HG03457 (cell line): ENCODE measurements at regions not wholly inside any gene's neighbourhood (a gene's known extent, or its start where the extent isn't known, plus 50 kb on each side); places are given as distances from the start of the nearest gene placed in this dataset.
"Not testable (repeated sequence)": the region's sequence is repeated elsewhere in the genome, so short reads cannot be mapped to it uniquely, and the experiment has no call there.

Experiments used
- ATAC-seq: cut with Tn5 transposase; IDR thresholded peaks from one replicate; pipeline ENCODE4 v1.9.1; 2021; ENCODE audit warnings: moderate number of reproducible peaks; ENCODE audit not compliant: unreplicated experiment

DNA sequence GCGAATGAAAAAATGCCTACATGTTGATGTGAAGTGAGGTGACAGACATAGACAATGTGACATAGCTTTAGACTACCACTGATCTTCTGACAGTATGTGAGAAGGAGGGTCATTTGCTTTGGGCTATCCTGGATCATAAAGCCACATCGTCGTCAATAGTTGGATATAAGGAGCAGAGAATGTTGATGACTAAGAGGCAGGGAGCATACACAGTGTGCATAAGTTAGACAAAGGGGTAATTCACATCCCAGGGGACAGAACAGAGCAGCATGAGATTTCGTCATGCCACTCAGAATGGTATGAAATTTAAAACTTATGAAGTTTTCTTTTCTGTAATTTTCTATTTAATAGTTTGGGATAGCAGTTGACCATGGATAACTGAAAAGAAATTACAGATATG is 403.2 kb downstream of the DSC3 start:
- ATAC-seq = no peak

DNA sequence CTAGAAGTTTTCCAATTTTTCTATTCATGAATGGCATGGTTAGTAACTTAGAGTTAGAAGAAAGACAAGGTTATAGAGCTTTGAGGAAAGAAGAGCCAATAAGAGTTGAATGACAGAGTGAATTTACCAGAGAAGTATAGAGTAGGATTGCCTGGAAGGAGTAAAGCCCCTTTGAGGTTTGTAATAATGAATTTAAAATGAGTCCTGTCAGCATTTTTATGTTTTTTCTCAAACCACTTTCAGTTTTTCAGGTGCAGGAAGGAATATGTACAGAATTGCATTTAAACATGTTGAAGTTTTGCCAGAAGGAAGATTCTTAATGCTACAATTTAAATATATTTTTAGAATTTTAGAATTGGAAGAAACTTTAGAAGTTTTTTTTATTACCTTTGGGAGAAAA is 408.3 kb downstream of the DSC3 start:
- ATAC-seq = no peak

DNA sequence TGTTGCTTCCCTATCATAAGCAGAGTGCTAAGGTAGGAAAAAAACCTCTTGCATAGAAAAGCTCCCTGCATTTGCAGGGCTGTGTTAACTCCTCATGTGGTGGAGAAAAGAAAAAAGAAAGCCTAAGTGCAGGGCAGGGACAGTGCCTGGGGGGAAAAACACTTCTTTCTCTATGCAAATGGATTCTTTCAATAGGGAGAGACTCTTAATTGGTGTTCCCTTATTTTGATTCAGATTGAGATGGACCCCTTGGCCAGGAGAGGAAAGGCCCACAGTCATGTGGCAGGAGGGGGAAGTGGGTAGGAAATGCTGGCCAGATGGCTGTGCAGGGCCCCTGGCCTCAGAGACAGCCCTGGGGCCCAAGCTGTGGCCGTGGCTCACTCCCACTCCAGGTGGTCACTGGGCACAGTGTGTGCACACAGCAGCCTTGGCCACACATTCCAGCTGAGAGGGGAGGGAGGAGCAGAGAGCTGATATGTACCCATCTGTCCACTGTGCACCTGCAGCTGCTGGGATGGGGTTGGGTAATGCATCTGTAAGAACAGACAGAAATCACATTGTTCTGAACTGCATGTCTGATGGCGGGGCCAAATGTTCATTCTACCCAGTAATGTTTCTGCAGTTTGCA is 410.4 kb downstream of the DSC3 start:
- ATAC-seq = no peak

DNA sequence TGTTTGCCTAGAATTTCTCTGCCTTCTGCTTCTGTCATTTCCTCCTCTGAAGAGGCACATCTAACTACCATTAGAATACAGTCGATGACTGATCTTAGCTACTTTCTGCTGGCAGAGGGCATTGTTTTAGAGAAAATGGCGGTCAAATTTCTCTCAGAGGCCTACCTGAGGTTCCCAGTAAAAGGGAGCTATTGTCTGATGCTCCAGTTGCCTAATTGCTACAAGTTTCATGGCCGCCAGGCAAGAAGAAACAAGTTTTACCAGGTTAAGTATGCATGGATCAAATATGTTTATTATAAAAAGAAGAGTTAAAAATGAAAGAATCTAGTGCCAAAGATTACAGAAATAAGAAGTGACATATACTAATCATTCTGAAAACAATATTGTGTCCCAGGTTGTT is 416.6 kb downstream of the DSC3 start:
- ATAC-seq = no peak

GRCh38 chr18:30623401-30624065 is 419.0 kb downstream of the DSC3 start:
- ATAC-seq = no peak

DNA sequence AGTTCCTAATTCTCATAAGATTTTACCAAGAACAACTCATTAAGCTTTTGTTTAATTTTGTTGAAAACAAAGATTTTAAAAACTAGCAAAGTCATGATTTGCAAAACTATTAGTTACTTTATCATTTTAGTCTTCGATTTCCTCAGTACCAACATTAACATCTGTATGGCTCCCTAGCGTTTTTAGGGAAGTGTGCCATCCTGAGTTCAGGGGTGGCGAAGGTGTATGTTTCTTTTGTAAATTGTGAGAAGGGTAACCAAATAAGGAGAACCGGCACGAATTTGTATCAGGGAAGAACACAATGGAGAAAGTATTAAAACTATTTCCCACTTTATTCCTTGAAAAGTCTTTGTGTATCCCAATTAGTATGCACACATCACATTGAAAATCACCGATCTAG is 419.9 kb downstream of the DSC3 start:
- no peak for ATAC-seq

- ATAC-seq = no peak
Observed at GRCh38 chr18:30622104-30622503, 420.4 kb downstream of the DSC3 start.

DNA sequence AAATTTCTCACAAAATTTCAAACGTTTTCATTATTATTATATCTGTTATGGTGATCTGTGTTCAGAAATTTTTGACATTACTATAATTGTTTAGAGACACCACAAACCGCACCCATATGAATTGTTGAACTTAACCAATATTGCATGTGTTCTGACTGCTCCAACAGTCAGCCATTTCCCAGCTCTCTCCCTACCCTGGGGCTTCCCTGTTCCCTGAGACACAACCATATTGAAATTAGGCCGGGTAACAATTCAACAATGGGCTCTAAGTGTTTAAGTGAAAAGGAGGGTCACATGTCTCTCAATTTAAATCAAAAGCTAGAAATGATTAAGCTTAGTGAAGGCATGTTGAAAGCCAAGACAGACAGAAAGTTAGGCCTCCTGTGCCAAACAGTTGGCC is 424.0 kb downstream of the DSC3 start:
- ATAC-seq = no peak

DNA sequence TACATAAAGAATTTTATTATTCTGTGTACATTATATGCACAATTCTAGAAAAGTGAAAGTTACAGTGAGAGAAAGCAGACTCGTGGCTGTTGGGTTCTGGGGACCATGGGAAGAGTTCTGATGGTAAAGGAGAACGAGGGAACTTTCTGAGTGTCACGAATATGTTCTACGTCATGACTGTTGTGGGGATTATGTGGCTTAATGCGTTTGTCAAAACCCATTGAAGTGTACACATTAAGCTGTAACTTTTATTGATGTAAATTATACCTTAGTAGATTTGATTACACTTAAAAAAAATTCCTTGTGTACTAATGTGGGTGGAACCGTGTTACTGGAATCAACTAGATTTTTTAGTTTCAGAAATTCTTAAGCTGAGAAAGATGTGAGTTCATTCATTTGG is 426.1 kb downstream of the DSC3 start:
- no peak for ATAC-seq

GRCh38 chr18:30613467-30613801 is 429.1 kb downstream of the DSC3 start:
- ATAC-seq = no peak

- no peak for ATAC-seq
Observed at GRCh38 chr18:30601541-30601940, 441.0 kb downstream of the DSC3 start.

- no peak for ATAC-seq
Observed at GRCh38 chr18:30597202-30597601, 445.3 kb downstream of the DSC3 start.

GRCh38 chr18:30596635-30597034 is 445.9 kb downstream of the DSC3 start:
- ATAC-seq = no peak

DNA sequence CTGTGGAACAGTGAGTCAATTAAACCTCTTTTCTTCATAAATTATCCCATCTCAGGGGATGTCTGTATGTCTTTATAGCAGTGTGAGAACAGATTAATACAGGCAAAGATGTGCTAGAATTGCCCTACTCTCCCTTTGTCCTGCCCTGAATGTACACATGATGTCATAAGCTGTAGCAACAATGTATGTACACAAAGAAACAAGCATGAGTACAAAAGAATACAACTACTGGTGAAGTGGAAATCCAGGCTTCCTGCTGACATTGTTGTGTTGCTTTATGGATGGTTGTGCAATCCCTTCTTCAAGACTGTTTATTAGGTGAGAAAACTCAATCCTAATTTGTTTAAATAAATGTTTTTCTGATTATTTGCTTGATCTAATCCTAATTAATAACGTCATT is 446.6 kb downstream of the DSC3 start:
- no peak for ATAC-seq

DNA sequence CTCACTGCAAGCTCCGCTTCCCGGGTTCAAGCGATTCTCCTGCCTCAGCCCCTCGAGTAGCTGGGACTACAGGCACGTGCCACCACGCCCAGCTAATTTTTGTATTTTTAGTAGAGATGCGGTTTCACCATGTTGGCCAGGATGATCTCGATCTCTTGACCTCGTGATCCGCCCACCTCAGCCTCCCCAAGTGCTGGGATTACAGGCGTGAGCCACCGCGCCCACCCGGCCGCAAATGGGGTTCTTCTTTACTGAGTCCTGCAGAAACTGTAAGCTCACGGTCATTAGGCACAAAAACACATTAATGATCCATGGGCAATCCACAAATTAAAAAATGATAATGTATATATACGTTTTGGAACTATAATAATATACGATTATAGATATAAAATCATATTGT is 447.6 kb downstream of the DSC3 start:
- ATAC-seq = not testable (repeated sequence)

DNA sequence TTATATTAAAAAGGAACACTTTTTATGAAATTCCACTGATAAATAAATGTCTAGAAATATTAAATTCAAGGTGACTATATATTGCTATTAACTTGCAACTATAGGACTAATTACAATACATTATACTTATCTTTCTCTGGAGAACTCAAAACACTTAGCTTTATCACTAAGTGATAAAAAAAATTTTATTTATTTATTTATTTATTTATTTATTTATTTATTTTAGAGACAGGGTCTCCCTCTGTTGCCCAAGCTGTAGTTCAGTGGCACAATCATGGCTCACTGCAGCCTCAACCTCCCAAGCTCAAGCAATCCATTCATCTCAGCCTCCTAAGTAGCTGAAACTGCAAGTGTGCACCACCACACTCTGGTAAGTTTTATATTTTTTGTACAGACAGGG is 451.1 kb downstream of the DSC3 start:
- ATAC-seq = no peak

- ATAC-seq = no peak
Observed at GRCh38 chr18:30588673-30589164, 453.8 kb downstream of the DSC3 start.

- no peak for ATAC-seq
Observed at GRCh38 chr18:30583768-30584167, 458.8 kb downstream of the DSC3 start.

DNA sequence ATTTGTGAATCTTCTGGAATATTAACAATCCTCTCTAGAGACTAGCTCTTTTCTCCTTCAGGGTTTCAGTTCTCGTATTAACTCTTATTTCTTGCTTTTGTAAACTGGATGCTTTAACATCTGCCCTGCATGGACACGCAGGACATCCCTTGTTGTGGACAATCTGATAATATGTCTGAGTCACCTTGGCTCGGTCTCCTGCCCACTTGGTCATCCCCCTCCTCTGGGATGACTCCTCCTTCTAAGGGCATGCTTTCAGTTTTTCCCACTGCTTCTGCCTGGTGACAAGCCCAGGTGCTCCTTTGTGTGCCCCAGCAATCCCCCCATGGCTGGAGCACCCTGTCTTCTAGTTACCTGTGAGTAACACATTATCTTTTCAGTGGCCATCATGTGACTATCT is 460.5 kb downstream of the DSC3 start:
- ATAC-seq = no peak

DNA sequence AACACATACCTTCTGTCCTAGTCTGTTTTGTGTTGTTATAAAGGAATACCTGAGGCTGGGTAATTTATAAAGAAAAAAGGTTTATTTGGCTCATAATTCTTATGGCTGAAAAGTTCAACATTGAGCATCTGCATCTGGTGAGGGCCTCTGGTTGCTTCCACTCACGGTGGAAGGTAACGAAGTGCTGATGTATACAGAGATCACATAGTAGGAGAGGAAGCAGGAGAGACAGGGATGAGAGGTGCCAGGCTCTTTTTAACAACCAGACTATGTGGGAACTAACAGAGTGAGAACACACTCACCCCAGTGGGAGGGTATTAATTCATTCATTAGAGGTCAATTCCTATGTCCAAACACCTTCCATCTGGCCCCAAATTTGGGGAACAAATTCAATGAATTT is 463.8 kb downstream of the DSC3 start:
- no peak for ATAC-seq

DNA sequence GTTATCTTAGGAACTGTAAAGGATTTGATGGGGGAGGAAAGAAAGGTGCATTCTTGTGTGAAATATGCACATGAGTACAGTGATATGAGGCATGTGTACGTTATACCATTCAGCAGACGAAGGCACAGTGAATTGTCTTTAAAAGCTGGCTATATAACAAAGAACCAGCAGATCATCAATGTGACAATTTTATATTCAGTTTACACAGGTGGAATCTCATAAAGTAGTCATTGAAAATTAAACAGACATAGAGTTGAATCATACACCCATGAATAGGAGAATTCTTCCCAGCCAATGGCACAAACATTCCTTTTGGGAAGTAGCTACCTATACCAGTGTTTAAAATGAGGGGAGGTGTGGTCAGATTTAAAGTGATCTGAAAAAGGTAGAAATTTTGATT is 470.3 kb downstream of the DSC3 start:
- ATAC-seq = no peak

GRCh38 chr18:30568333-30568732 is 474.2 kb downstream of the DSC3 start:
- ATAC-seq = no peak

DNA sequence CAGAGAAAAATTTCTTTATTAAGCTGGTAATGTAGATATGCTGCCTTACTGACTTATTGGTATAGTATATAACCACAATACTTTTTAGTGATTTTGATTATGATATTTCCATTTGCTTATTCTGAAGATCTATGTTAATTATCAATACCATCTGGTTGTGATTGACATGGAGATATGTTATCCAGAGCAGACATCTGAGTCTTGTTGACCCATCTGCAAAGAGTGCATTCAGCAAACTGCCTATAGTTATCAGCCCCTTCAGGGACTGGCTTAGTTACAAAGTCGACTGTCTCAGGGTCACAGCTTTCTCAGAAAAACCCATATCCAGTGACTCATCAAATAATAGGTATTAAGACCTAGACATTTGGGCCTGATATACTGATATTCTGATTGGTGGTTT is 475.7 kb downstream of the DSC3 start:
- no peak for ATAC-seq
